Endothelial cell (in vitro differentiated cells): ENCODE measurements at regions not wholly inside any gene's neighbourhood (a gene's known extent, or its start where the extent isn't known, plus 50 kb on each side); places are given as distances from the start of the nearest gene placed in this dataset.

Experiments used
- DNase-seq: peaks from one replicate; pipeline ENCODE4 v3.0.0; 2021; ENCODE audit warnings: low spot score
- H3K27ac Mint-ChIP-seq: one replicate; pipeline ENCODE4 v1.8.0; 2021; ENCODE audit warnings: mixed read lengths, inconsistent platforms; ENCODE audit not compliant: unreplicated experiment
- H3K27me3 Mint-ChIP-seq: one replicate; pipeline ENCODE4 v1.8.0; 2021; ENCODE audit warnings: mild to moderate bottlenecking, moderate library complexity, mixed read lengths, inconsistent platforms; ENCODE audit not compliant: unreplicated experiment
- H3K36me3 Mint-ChIP-seq: one replicate; pipeline ENCODE4 v1.8.0; 2021; ENCODE audit warnings: mild to moderate bottlenecking, low read depth, mixed read lengths, inconsistent platforms; ENCODE audit not compliant: unreplicated experiment
- H3K4me1 Mint-ChIP-seq: one replicate; pipeline ENCODE4 v1.8.0; 2021; ENCODE audit warnings: mild to moderate bottlenecking, mixed read lengths, inconsistent platforms; ENCODE audit not compliant: unreplicated experiment
- H3K4me3 Mint-ChIP-seq: one replicate; pipeline ENCODE4 v1.8.0; 2021; ENCODE audit warnings: mild to moderate bottlenecking, mixed read lengths, inconsistent platforms; ENCODE audit not compliant: unreplicated experiment
- H3K9me3 Mint-ChIP-seq: one replicate; pipeline ENCODE4 v1.8.0; 2021; ENCODE audit warnings: mixed read lengths, inconsistent platforms; ENCODE audit not compliant: unreplicated experiment
- TF ChIP-seq, protein P1 (sequence below): fragments of 200-600 bp; sonication (generic); IDR thresholded peaks from one replicate; pipeline ENCODE4 v1.5.0; 2021; ENCODE audit warnings: antibody characterized with exemption; ENCODE audit not compliant: unreplicated experiment

- no peak overlapping the region for H3K4me3 Mint-ChIP-seq
- DNase-seq = no peak
- H3K4me1 Mint-ChIP-seq = no peaks in the 10 kb centered on the region
- no peaks in the 10 kb centered on the region for H3K9me3 Mint-ChIP-seq
- no peaks in the 10 kb centered on the region for H3K36me3 Mint-ChIP-seq
- no peak overlapping the region for H3K27ac Mint-ChIP-seq
- no peaks in the 10 kb centered on the region for H3K27me3 Mint-ChIP-seq
- TF ChIP-seq, protein P1, sequence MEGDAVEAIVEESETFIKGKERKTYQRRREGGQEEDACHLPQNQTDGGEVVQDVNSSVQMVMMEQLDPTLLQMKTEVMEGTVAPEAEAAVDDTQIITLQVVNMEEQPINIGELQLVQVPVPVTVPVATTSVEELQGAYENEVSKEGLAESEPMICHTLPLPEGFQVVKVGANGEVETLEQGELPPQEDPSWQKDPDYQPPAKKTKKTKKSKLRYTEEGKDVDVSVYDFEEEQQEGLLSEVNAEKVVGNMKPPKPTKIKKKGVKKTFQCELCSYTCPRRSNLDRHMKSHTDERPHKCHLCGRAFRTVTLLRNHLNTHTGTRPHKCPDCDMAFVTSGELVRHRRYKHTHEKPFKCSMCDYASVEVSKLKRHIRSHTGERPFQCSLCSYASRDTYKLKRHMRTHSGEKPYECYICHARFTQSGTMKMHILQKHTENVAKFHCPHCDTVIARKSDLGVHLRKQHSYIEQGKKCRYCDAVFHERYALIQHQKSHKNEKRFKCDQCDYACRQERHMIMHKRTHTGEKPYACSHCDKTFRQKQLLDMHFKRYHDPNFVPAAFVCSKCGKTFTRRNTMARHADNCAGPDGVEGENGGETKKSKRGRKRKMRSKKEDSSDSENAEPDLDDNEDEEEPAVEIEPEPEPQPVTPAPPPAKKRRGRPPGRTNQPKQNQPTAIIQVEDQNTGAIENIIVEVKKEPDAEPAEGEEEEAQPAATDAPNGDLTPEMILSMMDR = no peak
These were observed 525.0 kb upstream of the ADARB2 start for GRCh38 chr10:2262333-2262732.

- no peak overlapping the region for H3K4me3 Mint-ChIP-seq
- H3K36me3 Mint-ChIP-seq = no peaks in the 10 kb centered on the region
- no peak for DNase-seq
- H3K27me3 Mint-ChIP-seq = no peaks in the 10 kb centered on the region
- TF ChIP-seq, protein P1 = no peak
- H3K4me1 Mint-ChIP-seq = peaks cover 12% of the 10 kb centered on the region
- H3K9me3 Mint-ChIP-seq = no peaks in the 10 kb centered on the region
- no peak overlapping the region for H3K27ac Mint-ChIP-seq
These were observed 518.9 kb upstream of the ADARB2 start for GRCh38 chr10:2256241-2256640.

DNA sequence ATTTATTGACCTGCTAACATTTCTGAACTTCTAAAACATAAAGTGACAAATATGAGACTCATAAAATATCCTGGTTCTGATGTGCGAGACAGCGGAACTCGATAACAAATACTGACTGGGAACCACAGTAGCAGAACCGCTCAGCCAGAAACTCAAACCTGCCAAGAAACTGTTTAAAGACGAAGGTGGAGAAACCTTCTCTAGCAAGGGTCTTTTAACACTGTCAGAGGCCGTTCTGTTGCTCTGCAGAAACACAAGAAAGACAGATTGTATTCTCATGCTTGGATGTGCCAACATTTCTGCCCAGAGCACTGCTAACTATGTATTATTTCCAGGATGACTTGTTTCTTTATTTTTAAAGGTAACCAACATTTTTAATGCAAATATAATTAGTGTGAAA lies 514.8 kb upstream of the ADARB2 start:
- H3K9me3 Mint-ChIP-seq = no peaks in the 10 kb centered on the region
- TF ChIP-seq, protein P1 = no peak
- no peaks in the 10 kb centered on the region for H3K27me3 Mint-ChIP-seq
- no peak for DNase-seq
- no peak overlapping the region for H3K27ac Mint-ChIP-seq
- peaks cover 12% of the 10 kb centered on the region for H3K4me1 Mint-ChIP-seq
- no peak overlapping the region for H3K4me3 Mint-ChIP-seq
- H3K36me3 Mint-ChIP-seq = no peaks in the 10 kb centered on the region

GRCh38 chr10:2251631-2252030 lies 514.3 kb upstream of the ADARB2 start:
- Mint-ChIP-seq H3K9me3 (no peaks in the 10 kb centered on the region), H3K4me3 (no peak overlapping the region), H3K4me1 (peaks cover 12% of the 10 kb centered on the region), H3K27me3 (peaks cover 2% of the 10 kb centered on the region), H3K36me3 (no peaks in the 10 kb centered on the region), H3K27ac (no peak overlapping the region)
- DNase-seq = no peak
- TF ChIP-seq, protein P1 = no peak

DNA sequence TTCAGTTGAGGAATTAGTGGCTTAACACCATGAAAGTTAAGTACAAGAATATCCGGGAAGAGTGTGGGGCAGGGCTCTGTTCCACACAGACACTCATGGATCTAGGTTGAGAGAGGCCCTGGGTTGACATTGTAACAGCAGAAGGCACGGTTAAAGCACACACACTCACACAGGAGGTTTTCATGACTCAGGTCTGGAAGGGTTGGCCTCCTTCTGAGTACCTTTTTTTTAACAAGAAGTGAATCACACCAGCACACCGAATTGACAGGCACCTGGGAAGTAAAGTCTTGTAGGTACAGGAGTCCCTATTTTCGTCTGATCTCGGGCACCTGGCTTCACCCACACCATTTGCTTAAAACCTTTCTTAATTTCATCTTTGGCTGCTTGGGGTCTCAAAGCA lies 509.4 kb upstream of the ADARB2 start:
- Mint-ChIP-seq H3K4me1 (peaks cover 4% of the 10 kb centered on the region), H3K9me3 (no peaks in the 10 kb centered on the region), H3K27me3 (peaks cover 7% of the 10 kb centered on the region), H3K27ac (no peak overlapping the region), H3K4me3 (no peak overlapping the region), H3K36me3 (no peaks in the 10 kb centered on the region)
- no peak for DNase-seq
- TF ChIP-seq, protein P1 = no peak
